Esophagus muscularis mucosa (tissue), 4 donors: ENCODE measurements at regions not wholly inside any gene's neighbourhood (a gene's known extent, or its start where the extent isn't known, plus 50 kb on each side); places are given as distances from the start of the nearest gene placed in this dataset.

Experiments
- EP300 ChIP-seq: sonication (generic); formaldehyde crosslinking; IDR thresholded peaks from one replicate; pipeline ENCODE4 v1.6.1; 2017; ENCODE audit warnings: antibody characterized with exemption
- POLR2A ChIP-seq: fragments of 450-650 bp; IDR thresholded peaks from one replicate; pipeline ENCODE4 v1.6.1; 2017; ENCODE audit warnings: antibody characterized with exemption, moderate library complexity, mild to moderate bottlenecking, low read depth
- POLR2AphosphoS5 ChIP-seq, 2 donors: sonication (generic); formaldehyde crosslinking; IDR thresholded peaks; one replicate each; pipeline ENCODE4 v1.6.1; 2017; ENCODE audit warnings: antibody characterized with exemption in 2 of 2
- TF ChIP-seq, protein P1 (sequence below), 3 experiments: fragments of 200-600 bp in 2 of 3; fragments of 450-650 bp in 1 of 3; sonication (generic) in 2 of 3; IDR thresholded peaks; one replicate each; pipeline ENCODE4 v1.5.1; 2017 to 2019; ENCODE audit warnings: antibody characterized with exemption in 3 of 3, mild to moderate bottlenecking in 2 of 3, moderate library complexity in 1 of 3

DNA sequence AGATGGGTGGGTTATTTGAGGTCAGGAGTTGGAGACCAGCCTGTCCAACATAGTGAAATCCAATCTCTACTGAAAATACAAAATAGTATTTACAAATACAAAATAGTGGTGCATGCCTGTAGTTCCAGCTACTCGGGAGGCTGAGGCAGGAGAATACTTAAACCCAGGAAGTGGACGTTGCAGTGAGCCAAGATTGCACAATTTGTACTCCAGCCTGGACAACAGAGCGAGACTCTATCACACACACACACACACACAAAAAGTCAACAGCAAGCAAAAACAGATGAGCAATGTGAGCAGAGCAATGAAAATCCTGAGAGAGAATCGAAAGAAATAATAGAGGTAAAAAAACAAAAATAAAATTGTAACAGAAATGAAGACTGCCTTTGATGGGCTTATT lies 168.8 kb downstream of the PCDH18 start:
- TF ChIP-seq, protein P1, sequence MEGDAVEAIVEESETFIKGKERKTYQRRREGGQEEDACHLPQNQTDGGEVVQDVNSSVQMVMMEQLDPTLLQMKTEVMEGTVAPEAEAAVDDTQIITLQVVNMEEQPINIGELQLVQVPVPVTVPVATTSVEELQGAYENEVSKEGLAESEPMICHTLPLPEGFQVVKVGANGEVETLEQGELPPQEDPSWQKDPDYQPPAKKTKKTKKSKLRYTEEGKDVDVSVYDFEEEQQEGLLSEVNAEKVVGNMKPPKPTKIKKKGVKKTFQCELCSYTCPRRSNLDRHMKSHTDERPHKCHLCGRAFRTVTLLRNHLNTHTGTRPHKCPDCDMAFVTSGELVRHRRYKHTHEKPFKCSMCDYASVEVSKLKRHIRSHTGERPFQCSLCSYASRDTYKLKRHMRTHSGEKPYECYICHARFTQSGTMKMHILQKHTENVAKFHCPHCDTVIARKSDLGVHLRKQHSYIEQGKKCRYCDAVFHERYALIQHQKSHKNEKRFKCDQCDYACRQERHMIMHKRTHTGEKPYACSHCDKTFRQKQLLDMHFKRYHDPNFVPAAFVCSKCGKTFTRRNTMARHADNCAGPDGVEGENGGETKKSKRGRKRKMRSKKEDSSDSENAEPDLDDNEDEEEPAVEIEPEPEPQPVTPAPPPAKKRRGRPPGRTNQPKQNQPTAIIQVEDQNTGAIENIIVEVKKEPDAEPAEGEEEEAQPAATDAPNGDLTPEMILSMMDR (IDR thresholded peaks at IDR 0.05), result no peak
- TF ChIP-seq POLR2A (no peak), POLR2AphosphoS5 (IDR thresholded peaks at IDR 0.05) (no peak), EP300 (no peak)
